ENCODE measurements at regions not wholly inside any gene's neighbourhood (a gene's known extent, or its start where the extent isn't known, plus 50 kb on each side); places are given as distances from the start of the nearest gene placed in this dataset.
A peak's percentile ranks its signal among the peaks of the same experiment; 100 is the strongest.

- no peak for DNase-seq
- Mint-ChIP-seq H3K9me3 (peaks cover 0 to 11% (median 0%) of the 10 kb centered on the region in 11 donors), H3K36me3 (no peaks in the 10 kb centered on the region), H3K27ac (peak overlapping the region in 1 of 9 donors; percentile 38), H3K27me3 (peaks cover 0 to 6% (median 0%) of the 10 kb centered on the region in 5 donors), H3K4me1 (peaks cover 0 to 14% (median 6%) of the 10 kb centered on the region in 7 donors), H3K4me3 (no peak overlapping the region)
- no peak overlapping the region for H3K4me3 ChIP-seq (ENCODE audit: low read length)
- H3K27me3 ChIP-seq (ENCODE audit: control insufficient read depth in 2 of 2, insufficient read depth in 2 of 2, low read length in 2 of 2), result no peaks in the 10 kb centered on the region
- no peaks in the 10 kb centered on the region for H3K4me1 ChIP-seq (ENCODE audit: control insufficient read depth in 2 of 2, insufficient read depth in 2 of 2, low read length in 2 of 2)
- POLR2A ChIA-PET, result no interaction called here
- CTCF ChIA-PET, result no interaction called here
- intact Hi-C loops (cut with micrococcal nuclease), result no loop called here
- no peaks in the 10 kb centered on the region for H3K36me3 ChIP-seq (ENCODE audit: control insufficient read depth in 2 of 3, insufficient read depth in 3 of 3, low read length in 3 of 3)
- ATAC-seq, result no peak
- H3K27ac ChIP-seq (ENCODE audit: low read depth, low read length), result no peak overlapping the region
- no peaks in the 10 kb centered on the region for H3K9me3 ChIP-seq (ENCODE audit: control insufficient read depth in 2 of 3, low read length in 3 of 3)
Measured at GRCh38 chr1:82153272-82153629, 352.5 kb downstream of the ADGRL2 start.

DNA sequence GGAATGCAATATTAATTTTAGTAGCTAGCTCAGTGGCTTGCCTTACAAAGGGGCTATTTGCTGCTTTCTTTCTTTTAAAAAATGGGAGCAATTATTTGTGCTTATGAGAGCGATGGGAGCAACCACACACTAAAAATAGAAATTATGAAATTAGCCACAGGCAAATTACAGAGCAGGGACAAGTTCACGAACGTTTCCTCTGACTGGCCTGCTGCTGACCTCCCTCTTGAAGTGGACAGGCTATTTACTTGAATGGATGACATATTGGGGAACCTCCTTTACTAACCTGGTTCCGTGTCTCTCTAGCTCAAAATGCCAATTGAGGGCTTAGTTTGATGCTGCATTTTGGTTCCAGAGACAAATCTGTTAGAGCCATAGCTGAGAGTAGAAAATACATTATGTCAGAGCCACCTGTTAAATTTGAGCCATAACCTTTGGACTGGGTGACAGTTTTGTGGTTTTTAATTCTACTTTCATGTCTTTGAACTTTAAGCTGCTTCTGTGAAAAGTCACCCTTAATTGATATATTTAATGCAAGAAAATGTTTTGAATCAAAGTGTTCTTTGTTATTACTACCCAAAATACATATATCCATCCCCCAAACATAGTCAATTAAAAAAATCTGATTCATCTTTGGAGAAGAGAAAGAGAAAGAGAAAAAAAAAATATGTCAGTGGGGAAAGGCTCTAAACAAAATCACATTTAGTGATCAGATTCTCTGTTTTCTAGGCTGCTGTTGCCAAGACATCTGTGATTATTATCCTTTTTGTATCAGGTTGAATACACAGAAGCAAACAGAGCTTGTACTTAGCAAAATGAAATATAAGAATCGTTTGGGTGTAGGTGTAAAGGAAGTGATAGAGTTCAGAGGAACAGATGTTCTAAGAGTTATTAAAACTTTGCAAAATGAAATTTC lies 351.9 kb downstream of the ADGRL2 start:
- no peak overlapping the region for H3K4me3 ChIP-seq (ENCODE audit: low read length)
- no peaks in the 10 kb centered on the region for H3K4me1 ChIP-seq (ENCODE audit: control insufficient read depth in 2 of 2, insufficient read depth in 2 of 2, low read length in 2 of 2)
- Mint-ChIP-seq H3K9me3 (peaks cover 0 to 11% (median 0%) of the 10 kb centered on the region in 11 donors), H3K4me1 (peaks cover 0 to 14% (median 6%) of the 10 kb centered on the region in 7 donors), H3K27ac (no peak overlapping the region), H3K36me3 (no peaks in the 10 kb centered on the region), H3K27me3 (peaks cover 0 to 6% (median 0%) of the 10 kb centered on the region in 5 donors), H3K4me3 (no peak overlapping the region)
- ChIA-PET POLR2A (no interaction called here), CTCF (no interaction called here)
- no peak for DNase-seq
- ATAC-seq, result no peak
- H3K27me3 ChIP-seq (ENCODE audit: control insufficient read depth in 2 of 2, insufficient read depth in 2 of 2, low read length in 2 of 2), result no peaks in the 10 kb centered on the region
- H3K9me3 ChIP-seq (ENCODE audit: control insufficient read depth in 2 of 3, low read length in 3 of 3), result no peaks in the 10 kb centered on the region
- H3K36me3 ChIP-seq (ENCODE audit: control insufficient read depth in 2 of 3, insufficient read depth in 3 of 3, low read length in 3 of 3), result no peaks in the 10 kb centered on the region
- intact Hi-C loops (cut with micrococcal nuclease), result no loop called here
- no peak overlapping the region for H3K27ac ChIP-seq (ENCODE audit: low read depth, low read length)

DNA sequence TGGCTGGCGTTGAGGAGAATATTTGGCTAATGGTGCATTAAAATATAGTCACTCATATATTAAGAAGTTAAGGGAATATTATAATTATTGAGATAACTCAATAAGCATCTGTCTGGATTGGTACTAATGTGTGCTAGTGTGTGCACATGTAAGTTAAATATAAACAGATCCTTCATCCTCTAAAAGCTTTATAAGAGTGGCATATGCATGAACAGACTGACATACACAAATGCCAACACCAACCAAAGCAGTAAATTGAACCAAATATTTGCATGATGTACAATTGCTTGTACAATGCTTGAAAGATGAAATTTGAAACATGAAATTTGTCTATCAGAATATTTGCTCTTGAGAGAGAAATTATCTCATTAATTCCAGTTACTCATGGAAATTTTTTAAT lies 344.9 kb downstream of the ADGRL2 start:
- Histone ChIP-seq H3K4me1 (ENCODE audit: control insufficient read depth in 2 of 2, insufficient read depth in 2 of 2, low read length in 2 of 2) (no peaks in the 10 kb centered on the region), H3K9me3 (ENCODE audit: control insufficient read depth in 2 of 3, low read length in 3 of 3) (no peaks in the 10 kb centered on the region), H3K27me3 (ENCODE audit: control insufficient read depth in 2 of 2, insufficient read depth in 2 of 2, low read length in 2 of 2) (no peaks in the 10 kb centered on the region), H3K27ac (ENCODE audit: low read depth, low read length) (no peak overlapping the region), H3K4me3 (ENCODE audit: low read length) (no peak overlapping the region), H3K36me3 (ENCODE audit: control insufficient read depth in 2 of 3, insufficient read depth in 3 of 3, low read length in 3 of 3) (no peaks in the 10 kb centered on the region)
- H3K4me3 Mint-ChIP-seq, result no peak overlapping the region
- ChIA-PET POLR2A (no interaction called here), CTCF (no interaction called here)
- H3K27me3 Mint-ChIP-seq, result peaks cover 0 to 6% (median 0%) of the 10 kb centered on the region in 5 donors
- H3K4me1 Mint-ChIP-seq, result no peaks in the 10 kb centered on the region
- ATAC-seq (no peak), DNase-seq (no peak)
- peaks cover 0 to 6% (median 2%) of the 10 kb centered on the region in 11 donors for H3K9me3 Mint-ChIP-seq
- intact Hi-C loops (cut with micrococcal nuclease), result no loop called here
- no peaks in the 10 kb centered on the region for H3K36me3 Mint-ChIP-seq
- no peak overlapping the region for H3K27ac Mint-ChIP-seq

DNA sequence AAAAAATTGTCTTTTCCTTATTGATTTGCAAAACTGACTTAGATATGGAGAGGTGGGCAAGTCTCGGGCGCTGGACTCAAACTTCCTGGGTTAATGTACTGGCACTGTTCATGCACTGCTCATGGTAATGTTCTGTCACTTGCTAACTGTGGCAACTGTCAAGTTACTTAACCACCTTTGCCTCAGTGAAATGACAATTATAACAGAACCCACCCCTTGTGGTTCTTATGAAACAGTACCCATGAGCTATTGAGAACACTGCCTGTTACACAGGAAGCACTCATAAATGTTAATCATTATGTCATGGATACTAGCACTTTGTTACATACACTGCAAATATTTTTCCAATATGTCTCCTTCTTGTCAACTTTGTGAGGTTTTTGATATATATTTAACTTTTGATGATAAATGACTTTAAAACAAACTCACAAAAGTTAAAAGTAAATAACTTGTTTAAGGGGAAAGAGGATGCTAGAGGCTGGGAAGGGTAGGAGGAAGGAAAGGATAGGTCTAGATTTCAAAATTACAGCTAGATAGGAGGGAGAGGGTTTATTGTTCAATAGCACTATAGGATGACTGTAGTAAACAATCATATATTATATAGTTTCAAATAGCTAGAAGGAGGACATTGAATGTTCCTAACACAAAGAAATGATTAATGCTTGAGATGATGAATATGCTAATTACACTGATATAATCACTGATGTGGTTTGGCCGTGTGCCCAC lies 342.5 kb downstream of the ADGRL2 start:
- ChIA-PET CTCF (no interaction called here), POLR2A (no interaction called here)
- H3K4me3 ChIP-seq (ENCODE audit: low read length), result no peak overlapping the region
- H3K4me1 Mint-ChIP-seq, result no peaks in the 10 kb centered on the region
- ATAC-seq (no peak), DNase-seq (no peak)
- H3K36me3 ChIP-seq (ENCODE audit: control insufficient read depth in 2 of 3, insufficient read depth in 3 of 3, low read length in 3 of 3), result no peaks in the 10 kb centered on the region
- H3K4me1 ChIP-seq (ENCODE audit: control insufficient read depth in 2 of 2, insufficient read depth in 2 of 2, low read length in 2 of 2), result no peaks in the 10 kb centered on the region
- no peak overlapping the region for H3K27ac Mint-ChIP-seq
- no peaks in the 10 kb centered on the region for H3K27me3 ChIP-seq (ENCODE audit: control insufficient read depth in 2 of 2, insufficient read depth in 2 of 2, low read length in 2 of 2)
- peaks cover 0 to 6% (median 0%) of the 10 kb centered on the region in 11 donors for H3K9me3 Mint-ChIP-seq
- H3K9me3 ChIP-seq (ENCODE audit: control insufficient read depth in 2 of 3, low read length in 3 of 3), result no peaks in the 10 kb centered on the region
- intact Hi-C loops (cut with micrococcal nuclease), result no loop called here
- H3K27ac ChIP-seq (ENCODE audit: low read depth, low read length), result no peak overlapping the region
- H3K36me3 Mint-ChIP-seq, result no peaks in the 10 kb centered on the region
- H3K4me3 Mint-ChIP-seq, result no peak overlapping the region
- H3K27me3 Mint-ChIP-seq, result peaks cover 0 to 6% (median 0%) of the 10 kb centered on the region in 5 donors

DNA sequence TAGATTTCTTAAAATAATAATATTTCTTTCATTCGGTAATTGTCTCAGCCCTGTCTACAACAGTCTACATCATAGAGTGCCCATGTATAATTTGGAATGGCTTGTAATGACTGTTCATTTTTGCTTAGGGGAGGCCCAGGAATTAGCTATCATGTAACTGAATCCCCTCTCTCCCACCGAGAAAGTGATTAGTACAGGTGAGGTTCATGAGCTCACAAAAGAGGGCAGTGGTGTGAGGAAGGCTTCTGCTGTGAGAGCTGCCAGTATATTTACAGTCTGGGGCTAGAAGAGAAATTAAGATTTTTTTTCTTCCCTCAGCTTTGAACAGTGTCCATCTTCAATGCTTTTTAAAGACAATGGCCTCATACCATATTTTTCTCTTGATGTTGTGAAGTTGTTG lies 340.7 kb downstream of the ADGRL2 start:
- H3K27ac ChIP-seq (ENCODE audit: low read depth, low read length), result no peak overlapping the region
- no peak overlapping the region for H3K27ac Mint-ChIP-seq
- H3K4me3 Mint-ChIP-seq, result no peak overlapping the region
- CTCF ChIA-PET, result no interaction called here
- intact Hi-C loops (cut with micrococcal nuclease), result no loop called here
- no peaks in the 10 kb centered on the region for H3K27me3 ChIP-seq (ENCODE audit: control insufficient read depth in 2 of 2, insufficient read depth in 2 of 2, low read length in 2 of 2)
- no peak for ATAC-seq
- peaks cover 0 to 6% (median 0%) of the 10 kb centered on the region in 5 donors for H3K27me3 Mint-ChIP-seq
- H3K36me3 ChIP-seq (ENCODE audit: control insufficient read depth in 2 of 3, insufficient read depth in 3 of 3, low read length in 3 of 3), result no peaks in the 10 kb centered on the region
- POLR2A ChIA-PET, result no interaction called here
- no peak overlapping the region for H3K4me3 ChIP-seq (ENCODE audit: low read length)
- H3K9me3 Mint-ChIP-seq, result peaks cover 0 to 9% (median 2%) of the 10 kb centered on the region in 11 donors
- no peak for DNase-seq
- no peaks in the 10 kb centered on the region for H3K4me1 ChIP-seq (ENCODE audit: control insufficient read depth in 2 of 2, insufficient read depth in 2 of 2, low read length in 2 of 2)
- H3K4me1 Mint-ChIP-seq, result no peaks in the 10 kb centered on the region
- H3K9me3 ChIP-seq (ENCODE audit: control insufficient read depth in 2 of 3, low read length in 3 of 3), result no peaks in the 10 kb centered on the region
- no peaks in the 10 kb centered on the region for H3K36me3 Mint-ChIP-seq

GRCh38 chr1:82139751-82140468 lies 339.2 kb downstream of the ADGRL2 start:
- peaks cover 0 to 9% (median 2%) of the 10 kb centered on the region in 11 donors for H3K9me3 Mint-ChIP-seq
- Histone ChIP-seq H3K27me3 (ENCODE audit: control insufficient read depth in 2 of 2, insufficient read depth in 2 of 2, low read length in 2 of 2) (no peaks in the 10 kb centered on the region), H3K27ac (ENCODE audit: low read depth, low read length) (no peak overlapping the region), H3K9me3 (ENCODE audit: control insufficient read depth in 2 of 3, low read length in 3 of 3) (no peaks in the 10 kb centered on the region), H3K36me3 (ENCODE audit: control insufficient read depth in 2 of 3, insufficient read depth in 3 of 3, low read length in 3 of 3) (no peaks in the 10 kb centered on the region), H3K4me1 (ENCODE audit: control insufficient read depth in 2 of 2, insufficient read depth in 2 of 2, low read length in 2 of 2) (no peaks in the 10 kb centered on the region), H3K4me3 (ENCODE audit: low read length) (no peak overlapping the region)
- intact Hi-C loops (cut with micrococcal nuclease), result no loop called here
- no peak overlapping the region for H3K4me3 Mint-ChIP-seq
- no peaks in the 10 kb centered on the region for H3K36me3 Mint-ChIP-seq
- no peak for DNase-seq
- peaks cover 0 to 6% (median 0%) of the 10 kb centered on the region in 5 donors for H3K27me3 Mint-ChIP-seq
- H3K27ac Mint-ChIP-seq, result no peak overlapping the region
- ATAC-seq, result no peak
- ChIA-PET CTCF (no interaction called here), POLR2A (no interaction called here)
- no peaks in the 10 kb centered on the region for H3K4me1 Mint-ChIP-seq
